GM12872 (cell line): ENCODE measurements at regions not wholly inside any gene's neighbourhood (a gene's known extent, or its start where the extent isn't known, plus 50 kb on each side); places are given as distances from the start of the nearest gene placed in this dataset.

Experiments
- TF ChIP-seq, protein P1 (sequence below): IDR thresholded peaks from 3 replicates; pipeline ENCODE4 v1.5.1; 2011; ENCODE audit warnings: low read depth, mild to moderate bottlenecking, low read length, moderate library complexity; ENCODE audit not compliant: insufficient read depth

DNA sequence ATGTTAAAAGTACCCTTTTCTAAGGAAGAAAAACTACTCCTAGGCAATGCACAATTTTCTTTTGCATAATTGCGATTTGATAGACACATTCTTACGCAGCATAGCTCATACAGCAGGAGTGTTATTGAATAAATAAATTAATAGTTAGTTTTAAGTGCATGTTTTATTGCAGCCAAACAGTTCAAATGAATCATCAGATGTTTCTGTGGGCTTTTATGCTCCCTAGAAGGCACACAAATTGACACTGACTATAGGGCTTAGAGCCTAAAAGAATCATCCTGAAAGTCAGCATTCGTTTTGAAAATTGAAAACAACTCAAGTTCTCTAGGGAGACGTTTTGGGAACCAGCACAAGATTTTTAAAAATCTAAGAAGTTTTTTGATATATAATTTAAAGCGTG, 411.9 kb downstream of the HLX start:
- TF ChIP-seq, protein P1, sequence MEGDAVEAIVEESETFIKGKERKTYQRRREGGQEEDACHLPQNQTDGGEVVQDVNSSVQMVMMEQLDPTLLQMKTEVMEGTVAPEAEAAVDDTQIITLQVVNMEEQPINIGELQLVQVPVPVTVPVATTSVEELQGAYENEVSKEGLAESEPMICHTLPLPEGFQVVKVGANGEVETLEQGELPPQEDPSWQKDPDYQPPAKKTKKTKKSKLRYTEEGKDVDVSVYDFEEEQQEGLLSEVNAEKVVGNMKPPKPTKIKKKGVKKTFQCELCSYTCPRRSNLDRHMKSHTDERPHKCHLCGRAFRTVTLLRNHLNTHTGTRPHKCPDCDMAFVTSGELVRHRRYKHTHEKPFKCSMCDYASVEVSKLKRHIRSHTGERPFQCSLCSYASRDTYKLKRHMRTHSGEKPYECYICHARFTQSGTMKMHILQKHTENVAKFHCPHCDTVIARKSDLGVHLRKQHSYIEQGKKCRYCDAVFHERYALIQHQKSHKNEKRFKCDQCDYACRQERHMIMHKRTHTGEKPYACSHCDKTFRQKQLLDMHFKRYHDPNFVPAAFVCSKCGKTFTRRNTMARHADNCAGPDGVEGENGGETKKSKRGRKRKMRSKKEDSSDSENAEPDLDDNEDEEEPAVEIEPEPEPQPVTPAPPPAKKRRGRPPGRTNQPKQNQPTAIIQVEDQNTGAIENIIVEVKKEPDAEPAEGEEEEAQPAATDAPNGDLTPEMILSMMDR: no peak

- TF ChIP-seq, protein P1: no peak
These were observed 413.4 kb downstream of the HLX start for GRCh38 chr1:221292652-221293051.

- TF ChIP-seq, protein P1: no peak
These were observed 415.0 kb downstream of the HLX start for GRCh38 chr1:221294242-221294641.

DNA sequence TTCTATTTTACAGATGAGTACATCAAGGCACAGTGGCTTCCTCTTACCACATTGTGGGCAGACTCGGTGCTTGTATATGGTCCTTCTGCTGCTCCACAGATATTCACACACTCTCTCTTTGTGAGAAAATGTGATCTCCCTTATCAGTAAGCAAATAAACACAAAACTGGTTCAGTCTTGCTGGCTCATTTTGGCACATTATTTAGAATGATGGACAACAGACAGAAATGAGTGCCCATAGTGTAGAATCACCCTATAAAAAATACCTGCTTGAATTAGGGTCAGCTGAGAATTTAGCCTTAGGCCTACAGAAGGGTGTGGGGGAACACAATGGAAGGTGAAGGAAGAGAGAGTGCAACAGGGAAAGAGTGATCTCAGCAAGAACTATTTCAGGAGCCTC, 423.1 kb downstream of the HLX start:
- TF ChIP-seq, protein P1: no peak

DNA sequence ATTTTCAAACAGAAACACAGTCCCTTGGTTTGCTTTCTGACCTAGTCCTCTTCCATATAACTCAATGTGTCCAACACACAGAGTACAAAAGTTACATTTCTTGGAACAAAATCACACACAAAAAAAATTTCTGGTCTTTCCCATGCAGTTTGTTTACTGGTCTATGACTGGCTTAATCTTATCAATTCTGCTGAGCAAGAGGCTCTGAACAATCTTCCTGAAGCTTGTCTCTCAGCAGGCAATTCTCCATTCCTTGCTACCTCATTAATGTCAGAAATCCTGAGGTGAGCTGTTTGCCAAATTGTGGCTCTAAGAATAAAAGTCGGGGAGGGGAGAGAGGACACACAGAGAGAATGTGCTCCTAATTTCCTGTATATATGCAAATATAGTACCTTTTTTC, 423.6 kb downstream of the HLX start:
- TF ChIP-seq, protein P1: no peak

GRCh38 chr1:221303623-221304022, 424.4 kb downstream of the HLX start:
- TF ChIP-seq, protein P1: no peak

DNA sequence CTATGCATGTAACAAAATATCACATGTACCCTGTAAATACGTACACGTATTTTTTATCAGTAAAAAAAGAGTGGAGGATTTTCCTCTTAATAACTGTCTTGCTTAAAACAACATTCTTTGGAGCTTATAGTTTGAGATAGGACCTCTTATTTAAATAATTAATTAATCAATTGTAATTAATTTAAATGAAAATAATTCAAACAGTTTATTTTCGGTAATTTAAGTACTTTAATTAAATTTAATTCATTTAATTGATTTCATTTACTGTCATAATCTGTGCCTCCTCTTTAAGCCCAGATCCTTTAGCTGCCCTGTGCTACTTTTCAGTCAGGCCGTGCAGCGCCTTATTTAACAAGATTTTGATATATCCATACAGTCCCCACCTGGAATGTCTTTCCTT, 427.0 kb downstream of the HLX start:
- TF ChIP-seq, protein P1: no peak
